ENCODE measurements at regions not wholly inside any gene's neighbourhood (a gene's known extent, or its start where the extent isn't known, plus 50 kb on each side); places are given as distances from the start of the nearest gene placed in this dataset.

DNA sequence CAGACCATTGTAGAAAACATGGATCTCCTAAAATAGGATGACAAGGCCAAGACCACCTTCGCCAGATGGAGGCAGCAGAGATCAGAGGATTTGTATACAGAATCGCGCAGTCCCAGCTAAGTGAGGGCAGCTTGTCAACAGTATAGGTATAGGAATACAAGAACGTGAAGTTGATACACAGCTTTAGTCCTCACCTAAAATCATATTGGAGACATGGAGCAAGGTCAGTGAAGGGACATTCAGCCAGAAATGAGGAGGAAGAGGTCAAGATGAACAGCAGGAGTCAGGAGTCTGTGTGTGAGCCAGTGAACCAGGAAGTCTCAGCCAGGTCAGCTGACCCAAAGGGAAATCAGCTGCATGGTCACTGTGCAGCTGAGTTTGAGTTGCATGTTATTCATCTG, 263.4 kb upstream of the PRKCQ start:
- TF ChIP-seq TCF12 (IDR thresholded peaks at IDR 0.05; ENCODE audit: low read depth) = no peak
- TF ChIP-seq, protein P1, sequence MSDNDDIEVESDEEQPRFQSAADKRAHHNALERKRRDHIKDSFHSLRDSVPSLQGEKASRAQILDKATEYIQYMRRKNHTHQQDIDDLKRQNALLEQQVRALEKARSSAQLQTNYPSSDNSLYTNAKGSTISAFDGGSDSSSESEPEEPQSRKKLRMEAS (IDR thresholded peaks at IDR 0.05) = no peak
- no peak for TF ChIP-seq EGR1 (IDR thresholded peaks at IDR 0.05)
- TF ChIP-seq CREB1 (IDR thresholded peaks at IDR 0.05; ENCODE audit: low read depth) = no peak
- TF ChIP-seq RAD21 (IDR thresholded peaks at IDR 0.05; ENCODE audit: low read depth) = peak; percentile 32; the same call in 1 of the 2 replicates
- TF ChIP-seq, protein P2, sequence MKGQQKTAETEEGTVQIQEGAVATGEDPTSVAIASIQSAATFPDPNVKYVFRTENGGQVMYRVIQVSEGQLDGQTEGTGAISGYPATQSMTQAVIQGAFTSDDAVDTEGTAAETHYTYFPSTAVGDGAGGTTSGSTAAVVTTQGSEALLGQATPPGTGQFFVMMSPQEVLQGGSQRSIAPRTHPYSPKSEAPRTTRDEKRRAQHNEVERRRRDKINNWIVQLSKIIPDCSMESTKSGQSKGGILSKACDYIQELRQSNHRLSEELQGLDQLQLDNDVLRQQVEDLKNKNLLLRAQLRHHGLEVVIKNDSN (IDR thresholded peaks at IDR 0.05) = peak; percentile 49; the same call in 1 of the 2 replicates
- no peak for TF ChIP-seq TAF1 (IDR thresholded peaks at IDR 0.05; ENCODE audit: low read depth)
- no peak for TF ChIP-seq EP300 (IDR thresholded peaks at IDR 0.05; ENCODE audit: borderline replicate concordance)
- no peak for TF ChIP-seq FOXM1 (IDR thresholded peaks at IDR 0.05; ENCODE audit: borderline replicate concordance, low read depth)
- TF ChIP-seq ZBTB7A (IDR thresholded peaks at IDR 0.05; ENCODE audit: low read depth) = no peak
- no peak for TF ChIP-seq NFIC (IDR thresholded peaks at IDR 0.05)

DNA sequence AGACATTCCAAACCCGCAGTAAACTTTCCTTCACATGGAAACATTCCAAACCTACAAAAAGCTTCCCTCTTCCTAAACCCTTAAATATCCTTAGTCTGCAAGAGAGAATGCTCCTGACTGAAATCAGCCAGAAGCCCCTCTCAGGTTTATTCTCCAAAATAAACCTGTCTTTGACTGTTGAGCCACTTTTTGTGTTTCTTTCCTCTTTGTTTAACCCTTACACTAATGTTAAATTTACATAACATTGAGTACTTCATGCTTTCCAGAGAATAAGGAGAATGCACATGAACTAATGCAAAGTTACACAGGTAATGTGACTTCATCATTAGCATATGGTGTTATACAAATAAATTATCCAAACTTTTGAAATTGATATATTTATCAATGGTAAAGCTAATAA, 262.6 kb upstream of the PRKCQ start:
- no peak for TF ChIP-seq NFIC (IDR thresholded peaks at IDR 0.05)
- TF ChIP-seq TAF1 (IDR thresholded peaks at IDR 0.05; ENCODE audit: low read depth) = no peak
- TF ChIP-seq EP300 (IDR thresholded peaks at IDR 0.05; ENCODE audit: borderline replicate concordance) = no peak
- no peak for TF ChIP-seq FOXM1 (IDR thresholded peaks at IDR 0.05; ENCODE audit: borderline replicate concordance, low read depth)
- TF ChIP-seq YY1 (IDR thresholded peaks at IDR 0.05; ENCODE audit: low read depth) = no peak
- TF ChIP-seq CREB1 (IDR thresholded peaks at IDR 0.05; ENCODE audit: low read depth) = no peak
- no peak for TF ChIP-seq TCF12 (IDR thresholded peaks at IDR 0.05; ENCODE audit: low read depth)
- TF ChIP-seq, protein P2 (IDR thresholded peaks at IDR 0.05) = no peak
- TF ChIP-seq, protein P1 (IDR thresholded peaks at IDR 0.05) = no peak
- TF ChIP-seq EGR1 (IDR thresholded peaks at IDR 0.05) = no peak
- TF ChIP-seq TEAD4 (IDR thresholded peaks at IDR 0.05) = no peak
- TF ChIP-seq ZBTB7A (IDR thresholded peaks at IDR 0.05; ENCODE audit: low read depth) = no peak
- TF ChIP-seq, protein P3, sequence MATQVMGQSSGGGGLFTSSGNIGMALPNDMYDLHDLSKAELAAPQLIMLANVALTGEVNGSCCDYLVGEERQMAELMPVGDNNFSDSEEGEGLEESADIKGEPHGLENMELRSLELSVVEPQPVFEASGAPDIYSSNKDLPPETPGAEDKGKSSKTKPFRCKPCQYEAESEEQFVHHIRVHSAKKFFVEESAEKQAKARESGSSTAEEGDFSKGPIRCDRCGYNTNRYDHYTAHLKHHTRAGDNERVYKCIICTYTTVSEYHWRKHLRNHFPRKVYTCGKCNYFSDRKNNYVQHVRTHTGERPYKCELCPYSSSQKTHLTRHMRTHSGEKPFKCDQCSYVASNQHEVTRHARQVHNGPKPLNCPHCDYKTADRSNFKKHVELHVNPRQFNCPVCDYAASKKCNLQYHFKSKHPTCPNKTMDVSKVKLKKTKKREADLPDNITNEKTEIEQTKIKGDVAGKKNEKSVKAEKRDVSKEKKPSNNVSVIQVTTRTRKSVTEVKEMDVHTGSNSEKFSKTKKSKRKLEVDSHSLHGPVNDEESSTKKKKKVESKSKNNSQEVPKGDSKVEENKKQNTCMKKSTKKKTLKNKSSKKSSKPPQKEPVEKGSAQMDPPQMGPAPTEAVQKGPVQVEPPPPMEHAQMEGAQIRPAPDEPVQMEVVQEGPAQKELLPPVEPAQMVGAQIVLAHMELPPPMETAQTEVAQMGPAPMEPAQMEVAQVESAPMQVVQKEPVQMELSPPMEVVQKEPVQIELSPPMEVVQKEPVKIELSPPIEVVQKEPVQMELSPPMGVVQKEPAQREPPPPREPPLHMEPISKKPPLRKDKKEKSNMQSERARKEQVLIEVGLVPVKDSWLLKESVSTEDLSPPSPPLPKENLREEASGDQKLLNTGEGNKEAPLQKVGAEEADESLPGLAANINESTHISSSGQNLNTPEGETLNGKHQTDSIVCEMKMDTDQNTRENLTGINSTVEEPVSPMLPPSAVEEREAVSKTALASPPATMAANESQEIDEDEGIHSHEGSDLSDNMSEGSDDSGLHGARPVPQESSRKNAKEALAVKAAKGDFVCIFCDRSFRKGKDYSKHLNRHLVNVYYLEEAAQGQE (IDR thresholded peaks at IDR 0.05; ENCODE audit: low read depth) = no peak

DNA sequence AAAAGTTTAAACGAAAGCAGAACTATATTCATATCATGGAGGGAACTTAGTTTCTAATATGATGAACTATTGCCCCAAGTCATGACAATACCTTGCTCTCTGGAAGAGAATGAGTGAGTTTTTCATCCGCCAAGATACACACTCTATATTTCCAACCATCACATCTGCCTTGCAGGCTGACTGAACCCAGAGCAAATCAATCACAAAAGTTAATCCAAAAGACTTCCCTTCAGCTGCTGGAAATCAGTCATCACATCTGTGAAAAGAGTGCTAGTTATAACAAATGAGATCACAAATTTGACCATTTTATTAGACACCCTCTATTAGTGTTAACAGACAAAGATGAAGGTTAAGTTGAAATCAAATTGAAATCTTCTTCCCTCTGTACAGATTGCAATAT, 261.7 kb upstream of the PRKCQ start:
- TF ChIP-seq TAF1 (IDR thresholded peaks at IDR 0.05; ENCODE audit: low read depth) = no peak
- TF ChIP-seq FOXM1 (IDR thresholded peaks at IDR 0.05; ENCODE audit: borderline replicate concordance, low read depth) = no peak
- TF ChIP-seq, protein P3 (IDR thresholded peaks at IDR 0.05; ENCODE audit: low read depth) = no peak
- TF ChIP-seq RAD21 (IDR thresholded peaks at IDR 0.05; ENCODE audit: low read depth) = no peak
- TF ChIP-seq, protein P1 (IDR thresholded peaks at IDR 0.05) = no peak
- TF ChIP-seq YY1 (IDR thresholded peaks at IDR 0.05; ENCODE audit: low read depth) = no peak
- no peak for TF ChIP-seq ZBTB7A (IDR thresholded peaks at IDR 0.05; ENCODE audit: low read depth)
- TF ChIP-seq EGR1 (IDR thresholded peaks at IDR 0.05) = no peak
- TF ChIP-seq TCF12 (IDR thresholded peaks at IDR 0.05; ENCODE audit: low read depth) = no peak
- TF ChIP-seq NFIC (IDR thresholded peaks at IDR 0.05) = no peak
- TF ChIP-seq CREB1 (IDR thresholded peaks at IDR 0.05; ENCODE audit: low read depth) = no peak
- TF ChIP-seq TEAD4 (IDR thresholded peaks at IDR 0.05) = no peak
- TF ChIP-seq, protein P2 (IDR thresholded peaks at IDR 0.05) = no peak

DNA sequence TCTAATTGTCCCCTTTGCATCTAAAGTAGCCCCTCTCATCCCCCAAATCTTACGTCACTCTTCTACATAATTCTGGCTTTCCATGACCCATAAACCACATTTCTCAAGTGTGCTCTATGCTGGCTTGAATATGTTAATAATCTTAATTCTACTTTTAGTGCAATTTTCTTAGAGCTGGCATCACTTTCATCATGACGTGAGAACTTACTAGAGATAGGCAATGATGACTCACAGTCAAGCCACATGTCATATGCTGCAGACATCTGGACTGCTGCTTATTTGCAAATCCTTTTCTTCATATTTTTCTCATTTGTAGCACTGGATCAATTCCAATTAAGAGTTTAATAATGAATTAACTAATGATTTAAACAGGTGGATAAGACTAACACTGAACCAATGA, 260.7 kb upstream of the PRKCQ start:
- TF ChIP-seq YY1 (IDR thresholded peaks at IDR 0.05; ENCODE audit: low read depth) = no peak
- TF ChIP-seq, protein P1 (IDR thresholded peaks at IDR 0.05) = no peak
- no peak for TF ChIP-seq TAF1 (IDR thresholded peaks at IDR 0.05; ENCODE audit: low read depth)
- TF ChIP-seq TCF12 (IDR thresholded peaks at IDR 0.05; ENCODE audit: low read depth) = no peak
- no peak for TF ChIP-seq CEBPB (IDR thresholded peaks at IDR 0.05)
- TF ChIP-seq EP300 (IDR thresholded peaks at IDR 0.05; ENCODE audit: borderline replicate concordance) = no peak
- TF ChIP-seq EGR1 (IDR thresholded peaks at IDR 0.05) = no peak

DNA sequence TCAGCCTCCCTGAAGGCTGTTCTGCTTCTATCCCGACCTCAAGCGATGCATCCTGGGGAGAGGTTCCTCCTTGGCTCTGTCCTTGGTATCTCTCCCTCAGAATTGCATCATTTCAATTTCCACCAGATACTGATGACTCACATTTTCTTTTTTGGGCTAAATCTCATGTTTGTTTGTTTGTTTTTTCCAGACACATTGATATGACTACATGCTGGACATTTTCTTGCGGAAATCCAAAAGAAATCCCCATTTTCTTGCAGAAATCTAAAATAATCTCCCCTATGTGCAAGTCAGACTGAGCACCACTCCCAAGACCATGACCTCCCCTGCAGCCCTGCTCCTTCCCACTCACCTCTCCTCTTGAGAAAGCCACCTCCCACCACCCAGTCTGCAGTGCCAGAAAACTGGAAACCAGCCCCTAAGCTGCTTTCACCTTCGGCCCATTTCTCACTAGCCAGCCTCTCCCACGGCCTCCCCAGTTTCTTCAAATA, 260.2 kb upstream of the PRKCQ start:
- TF ChIP-seq NFIC (IDR thresholded peaks at IDR 0.05) = no peak
- TF ChIP-seq, protein P3 (IDR thresholded peaks at IDR 0.05; ENCODE audit: low read depth) = peak; percentile 23; the same call in 1 of the 2 replicates
- TF ChIP-seq, protein P2 (IDR thresholded peaks at IDR 0.05) = no peak

All from Ishikawa (cell line).